H1 (cell line): ENCODE measurements at regions not wholly inside any gene's neighbourhood (a gene's known extent, or its start where the extent isn't known, plus 50 kb on each side); places are given as distances from the start of the nearest gene placed in this dataset.

ENCODE experiments used
- CTCF ChIA-PET: fragments of 300-600 bp; sonication (Branson Sonifier 250); formaldehyde crosslinking; loops from one replicate; lab custom pipeline; 2021; ENCODE audit not compliant: partially characterized antibody; lab: Charles Lee
- POLR2A ChIA-PET: fragments of 300-600 bp; sonication (Branson Sonifier 250); formaldehyde crosslinking; loops from one replicate; lab custom pipeline; 2021; ENCODE audit warnings: inconsistent platforms; ENCODE audit not compliant: partially characterized antibody; lab: Charles Lee
- DNase-seq, 2 experiments: peaks; one replicate each; pipeline versions ENCODE4 v3.0.0 to v3.0.0-alpha.2; 2010 to 2022; ENCODE audit warnings: low spot score in 2 of 2, low read depth in 1 of 2, mixed read lengths in 1 of 2
- FAIRE-seq: peaks from 2 replicates; lab custom pipeline; 2011; peaks lifted over from hg19 to GRCh38; lab: Jason Lieb, UNC
- H2AFZ ChIP-seq: 2 replicates; pipeline ENCODE4 v1.8.1; 2012; ENCODE audit warnings: low read length, inconsistent platforms
- H2AK5ac ChIP-seq: 2 replicates; pipeline ENCODE4 v1.6.1; 2013; ENCODE audit warnings: low read depth, low read length
- H2BK120ac ChIP-seq: replicated peaks from 2 replicates; pipeline ENCODE3; 2013; ENCODE audit warnings: low read depth, low read length, inconsistent platforms
- H2BK12ac ChIP-seq: 2 replicates; pipeline ENCODE4 v1.6.1; 2013; ENCODE audit warnings: low read depth, low read length
- H2BK15ac ChIP-seq: 2 replicates; pipeline ENCODE4 v1.6.1; 2013; ENCODE audit warnings: low read length
- H2BK20ac ChIP-seq: 2 replicates; pipeline ENCODE4 v1.6.1; 2013; ENCODE audit warnings: low read length
- H2BK5ac ChIP-seq: 2 replicates; pipeline ENCODE4 v1.6.1; 2013; ENCODE audit warnings: low read depth, low read length
- H3K14ac ChIP-seq: 2 replicates; pipeline ENCODE4 v1.6.1; 2013; ENCODE audit warnings: inconsistent platforms; ENCODE audit not compliant: insufficient read length
- H3K18ac ChIP-seq: 2 replicates; pipeline ENCODE4 v1.6.1; 2013; ENCODE audit warnings: low read length; ENCODE audit errors: extremely low read depth
- H3K23ac ChIP-seq: 2 replicates; pipeline ENCODE4 v1.6.1; 2013; ENCODE audit warnings: inconsistent platforms; ENCODE audit not compliant: insufficient read length
- H3K23me2 ChIP-seq: 2 replicates; pipeline ENCODE4 v1.6.1; 2013; ENCODE audit warnings: low read depth, low read length
- H3K27ac ChIP-seq: 2 replicates; pipeline ENCODE4 v1.6.1; 2011; ENCODE audit warnings: low read depth, low read length, inconsistent platforms
- H3K27me3 ChIP-seq, 4 experiments: replicated peaks in 1 of 4; 1 replicate in 1 of 4; 2 replicates in 3 of 4; pipeline versions ENCODE4 v1.6.1 to v1.8.1; 2011 to 2013; ENCODE audit warnings: low read length in 3 of 4, mild to moderate bottlenecking in 3 of 4, inconsistent platforms in 2 of 4, mixed read lengths in 2 of 4, moderate library complexity in 1 of 4; ENCODE audit not compliant: control insufficient read depth in 3 of 4, insufficient read depth in 3 of 4; ENCODE audit errors: extremely low read depth in 1 of 4
- H3K36me3 ChIP-seq, 4 experiments: 2 replicates each; pipeline versions ENCODE4 v1.6.1 to v1.8.1; 2011 to 2013; ENCODE audit warnings: mild to moderate bottlenecking in 4 of 4, low read length in 3 of 4, moderate library complexity in 2 of 4, control low read depth in 1 of 4, inconsistent platforms in 1 of 4; ENCODE audit not compliant: insufficient read depth in 4 of 4, control insufficient read depth in 2 of 4
- H3K4ac ChIP-seq: replicated peaks from 2 replicates; pipeline ENCODE3; 2013; ENCODE audit warnings: low read length, low read depth, mixed read lengths, inconsistent platforms; ENCODE audit not compliant: insufficient read length
- H3K4me1 ChIP-seq, 4 experiments: replicated peaks in 1 of 4; 1 replicate in 1 of 4; 2 replicates in 3 of 4; pipeline versions ENCODE4 v1.6.1 to v1.8.1; 2011 to 2013; ENCODE audit warnings: low read length in 3 of 4, inconsistent platforms in 2 of 4, mixed read lengths in 1 of 4; ENCODE audit not compliant: insufficient read depth in 4 of 4, control insufficient read depth in 3 of 4
- H3K4me2 ChIP-seq, 2 experiments: 2 replicates each; pipeline versions ENCODE4 v1.6.1 to v1.8.1; 2011 to 2013; ENCODE audit warnings: low read depth in 2 of 2, low read length in 2 of 2, control low read depth in 1 of 2, inconsistent platforms in 1 of 2, mild to moderate bottlenecking in 1 of 2; ENCODE audit not compliant: insufficient read depth in 1 of 2
- H3K4me3 ChIP-seq, 4 experiments: fragments of 200-600, 300-600 bp in 1 of 4; sonication (generic), shearing (Covaris generic), sonication (Bioruptor Twin) in 1 of 4; 2 replicates each; pipeline versions ENCODE4 v1.5.1 to v1.8.1; 2011 to 2016; ENCODE audit warnings: low read length in 4 of 4, low read depth in 3 of 4, control low read depth in 2 of 4, inconsistent platforms in 2 of 4, mild to moderate bottlenecking in 2 of 4, mixed read lengths in 1 of 4, moderate library complexity in 1 of 4; ENCODE audit not compliant: insufficient read depth in 2 of 4; ENCODE audit errors: extremely low read depth in 1 of 4
- H3K56ac ChIP-seq: replicated peaks from 2 replicates; pipeline ENCODE3; 2013; ENCODE audit warnings: low read depth, mild to moderate bottlenecking, mixed read lengths, low read length, inconsistent platforms; ENCODE audit not compliant: insufficient read length
- H3K79me1 ChIP-seq: 2 replicates; pipeline ENCODE4 v1.6.1; 2013; ENCODE audit warnings: low read depth, low read length, control low read depth
- H3K79me2 ChIP-seq, 2 experiments: 2 replicates each; pipeline versions ENCODE4 v1.6.1 to v1.8.1; 2012 to 2013; ENCODE audit warnings: low read length in 2 of 2, mild to moderate bottlenecking in 2 of 2, inconsistent platforms in 1 of 2; ENCODE audit not compliant: insufficient read depth in 2 of 2, control insufficient read depth in 1 of 2
- H3K9ac ChIP-seq, 4 experiments: replicated peaks in 1 of 4; 1 replicate in 1 of 4; 2 replicates in 3 of 4; pipeline versions ENCODE4 v1.6.1 to v1.8.1; 2011 to 2013; ENCODE audit warnings: low read depth in 3 of 4, low read length in 3 of 4, control low read depth in 2 of 4, mild to moderate bottlenecking in 2 of 4, moderate library complexity in 2 of 4, inconsistent platforms in 1 of 4; ENCODE audit errors: extremely low read depth in 1 of 4
- H3K9me3 ChIP-seq, 2 experiments: 2 replicates each; pipeline versions ENCODE4 v1.6.1 to v1.8.1; 2012 to 2013; ENCODE audit warnings: mild to moderate bottlenecking in 2 of 2, moderate library complexity in 2 of 2, control low read depth in 1 of 2, inconsistent platforms in 1 of 2, low read depth in 1 of 2, low read length in 1 of 2, mixed read lengths in 1 of 2; ENCODE audit not compliant: insufficient read depth in 2 of 2
- H4K20me1 ChIP-seq, 2 experiments: replicated peaks in 1 of 2; 2 replicates each; pipeline versions ENCODE3 to v1.8.1; 2011 to 2013; ENCODE audit warnings: inconsistent platforms in 2 of 2, low read length in 2 of 2, mild to moderate bottlenecking in 1 of 2; ENCODE audit not compliant: insufficient read depth in 2 of 2, control insufficient read depth in 1 of 2
- H4K5ac ChIP-seq: 2 replicates; pipeline ENCODE4 v1.6.1; 2013; ENCODE audit warnings: low read length, low read depth, mixed read lengths, inconsistent platforms; ENCODE audit not compliant: insufficient read length
- H4K8ac ChIP-seq: 2 replicates; pipeline ENCODE4 v1.8.0; 2013; ENCODE audit warnings: mild to moderate bottlenecking, moderate library complexity, low read length, inconsistent platforms; ENCODE audit not compliant: insufficient read depth; ENCODE audit errors: extremely low read depth
- H4K91ac ChIP-seq: replicated peaks from 2 replicates; pipeline ENCODE3; 2013; ENCODE audit warnings: low read length, mixed read lengths, inconsistent platforms; ENCODE audit not compliant: insufficient read length
- WGBS, 2 experiments: shearing (Covaris generic) in 1 of 2; methylation state at CpG; one replicate each; pipeline versions ENCODE4 v1.1.6 to v1.1.7; 2013 to 2015; ENCODE audit warnings: low lambda C conversion rate in 2 of 2, mixed read lengths in 2 of 2, inconsistent platforms in 1 of 2, low coverage in 1 of 2, missing lambda C conversion rate in 1 of 2; ENCODE audit not compliant: insufficient replicate concordance in 2 of 2, insufficient coverage in 1 of 2, insufficient read length in 1 of 2; ENCODE audit errors: extremely low coverage in 1 of 2, missing lambda C conversion rate in 1 of 2; 5-methylcytosine and 5-hydroxymethylcytosine counted together

- Histone ChIP-seq H3K9ac (no peak overlapping the region), H4K8ac (no peak overlapping the region), H4K20me1 (no peaks in the 10 kb centered on the region), H2BK20ac (peak overlapping the region; percentile 27; the same call in 1 of the 2 replicates), H3K4me3 (no peak overlapping the region), H2AK5ac (no peak overlapping the region), H2BK5ac (no peak overlapping the region), H2BK12ac (no peak overlapping the region), H4K91ac (no peak overlapping the region), H4K5ac (no peak overlapping the region), H2AFZ (0 out of 2 replicates have a peak overlapping the region, but pooled peaks have one; percentile 18), H2BK15ac (no peak overlapping the region), H3K56ac (no peak overlapping the region), H3K4me1 (peaks cover 0 to 1% (median under 1%) of the 10 kb centered on the region in 4 experiments; a peak in 4 of 7 replicates), H3K27ac (no peak overlapping the region), H3K79me1 (no peaks in the 10 kb centered on the region), H3K36me3 (no peaks in the 10 kb centered on the region), H3K23ac (no peak overlapping the region), H3K4me2 (no peak overlapping the region), H3K4ac (no peak overlapping the region), H3K27me3 (no peaks in the 10 kb centered on the region), H3K18ac (no peak overlapping the region), H3K14ac (no peak overlapping the region), H3K79me2 (no peaks in the 10 kb centered on the region), H2BK120ac (no peak overlapping the region), H3K23me2 (no peaks in the 10 kb centered on the region), H3K9me3 (peaks cover 0 to 5% of the 10 kb centered on the region in 2 experiments; a peak in 1 of 4 replicates)
- FAIRE-seq, result no peak
- DNase-seq, result no peak
- POLR2A ChIA-PET, result no interaction called here
- WGBS, 2 experiments, result 91% methylated on average over 4 of the region's 4 CpGs; no CpG with 5 or more reads in 1 of the 2 experiments
- CTCF ChIA-PET, result interaction anchor here (0.7 to 1.4 kb wide), 3 partner anchors 17 to 61 kb away, joined by 3 to 4 read pairs (median 3); no protein-coding TSS in a partner anchor
These were observed 135.5 kb upstream of the FUT8 start for GRCh38 chr14:65277027-65277426.
